Heart right ventricle (tissue), 16 donors: ENCODE measurements at regions not wholly inside any gene's neighbourhood (a gene's known extent, or its start where the extent isn't known, plus 50 kb on each side); places are given as distances from the start of the nearest gene placed in this dataset.

Experiments
- ATAC-seq, 8 donors: fragments of 200-7000 bp; cut with Tn5 transposase; one replicate each; pipeline ENCODE4 v1.9.1; 2020; ENCODE audit warnings: mild to moderate bottlenecking in 8 of 8, moderate library complexity in 8 of 8, moderate number of reproducible peaks in 1 of 8
- DNase-seq, 2 donors: peaks; one replicate each; pipeline ENCODE4 v3.0.0-alpha.2; 2020
- H3K27ac ChIP-seq, 10 donors: fragments of 200-600 bp; sonication (generic) in 2 of 10; one replicate each; pipeline versions ENCODE4 v1.5.0 to v1.8.0; 2020 to 2022; ENCODE audit warnings: mild to moderate bottlenecking in 3 of 10
- H3K27me3 ChIP-seq, 7 donors: fragments of 200-600 bp; one replicate each; pipeline ENCODE4 v1.8.0; 2021 to 2022; ENCODE audit warnings: mild to moderate bottlenecking in 2 of 7
- H3K36me3 ChIP-seq, 9 donors: fragments of 200-600 bp; sonication (generic) in 1 of 9; one replicate each; pipeline versions ENCODE4 v1.5.0 to v1.8.0; 2020 to 2022; ENCODE audit warnings: mild to moderate bottlenecking in 2 of 9
- H3K4me1 ChIP-seq, 9 donors: fragments of 200-600 bp; sonication (generic) in 1 of 9; one replicate each; pipeline versions ENCODE4 v1.5.0 to v1.8.0; 2020 to 2022; ENCODE audit warnings: mild to moderate bottlenecking in 4 of 9
- H3K4me3 ChIP-seq, 10 donors: fragments of 200-600 bp; sonication (generic) in 2 of 10; one replicate each; pipeline versions ENCODE4 v1.5.0 to v1.8.0; 2020 to 2022; ENCODE audit warnings: mild to moderate bottlenecking in 7 of 10, moderate library complexity in 2 of 10
- H3K9me3 ChIP-seq, 11 donors: fragments of 200-600 bp in 10 of 11; sonication (generic) in 2 of 11; one replicate each; pipeline versions ENCODE4 v1.5.0 to v1.8.0; 2013 to 2022; ENCODE audit warnings: mild to moderate bottlenecking in 2 of 11, control low read depth in 1 of 11, moderate library complexity in 1 of 11
- CTCF ChIP-seq, 9 donors: fragments of 200-600 bp; sonication (generic) in 2 of 9; IDR thresholded peaks; one replicate each; pipeline versions ENCODE4 v1.5.0 to v1.8.0; 2021 to 2022; ENCODE audit warnings: antibody characterized with exemption in 9 of 9, mild to moderate bottlenecking in 5 of 9, moderate library complexity in 1 of 9
- WGBS, 2 donors: extraction: QIAGEN DNeasy Blood & Tissue Kit; methylation state at CpG; one replicate each; pipeline ENCODE4 v1.1.7; 2013; ENCODE audit warnings: inconsistent platforms in 1 of 2; 5-methylcytosine and 5-hydroxymethylcytosine counted together
- intact Hi-C, 10 donors: fragments of 100-400 bp; cut with DNase I; formaldehyde crosslinking; loops; one replicate each; pipeline versions ENCODE4 v1.11.1 to v1.14.2; 2022
- donor health status: Arrhythmogenic right ventricular cardiomyopathy.
- donor health status: ischemic (EF 13 %, LVEDD 7.1; RV severe dilation, severe dysfunction).
- donor health status: healthy with polysubstance abuse.
- donor health status: DM: no; HTN: yes; CAD: no.
- donor health status: DM: no; HTN: no; CAD: no.
- donor health status: ischemic (EF 25% LVEDD 6.9; RV normal size, moderate dysfunction).
- donor health status: ischemic (EF 25% LVEDD 5.7; RV mildly dilated, moderate dysfunction).
- donor health status: healthy.
- donor health status: DM: yes; HTN: yes; CAD: no.
- donor health status: Ischemic cardiomyopathy.
- donor health status: ischemic (EF 35%, LVEDD 5.7; RV mildly dilated, moderate dysfunction).
- donor health status: nonischemic (EF 11% LVEDD 7.7; RV severe dilation, severe dysfunction).
- donor health status: DM: yes; HTN: yes; CAD: no.
- donor health status: PGD.
- donor health status: ischemic (EF 29% LVEDD 5.4; RV normal size, mild dysfunction).
- donor health status: nonischemic (EF 23%, LVEDD 6.1; RV moderate dilation, normal function).

- Histone ChIP-seq H3K36me3 (no peaks in the 10 kb centered on the region), H3K27ac (peak overlapping the region in 7 of 10 donors; percentile 10 to 79 (median 59)), H3K27me3 (no peaks in the 10 kb centered on the region), H3K4me3 (no peak overlapping the region), H3K9me3 (peaks cover 0 to 8% (median 0%) of the 10 kb centered on the region in 11 donors), H3K4me1 (peaks cover 0 to 24% (median 4%) of the 10 kb centered on the region in 9 donors)
- WGBS, 2 donors, result 46 to 69% methylated on average over 2 of the region's 2 CpGs
- DNase-seq (no peak), ATAC-seq (peak in 4 of 8 donors; percentile 6 to 52 (median 42))
- no peak for TF ChIP-seq CTCF (IDR thresholded peaks at IDR 0.05)
- intact Hi-C loops, result no loop called here
These were observed 319.7 kb upstream of the GHITM start for GRCh38 chr10:83819609-83820008.

- Histone ChIP-seq H3K27me3 (no peaks in the 10 kb centered on the region), H3K36me3 (no peaks in the 10 kb centered on the region), H3K4me1 (peaks cover 0 to 24% (median 4%) of the 10 kb centered on the region in 9 donors), H3K4me3 (no peak overlapping the region), H3K9me3 (peaks cover 0 to 8% (median 0%) of the 10 kb centered on the region in 11 donors), H3K27ac (peak overlapping the region in 6 of 10 donors; percentile 10 to 79 (median 58))
- TF ChIP-seq CTCF (IDR thresholded peaks at IDR 0.05), result no peak
- intact Hi-C loops, result no loop called here
- ATAC-seq, result peak; percentile 75 to 95 (median 91)
- peak in 1 of 2 donors; percentile 38 for DNase-seq
- 20 to 24% methylated on average over 3 of the region's 3 CpGs for WGBS, 2 donors
These were observed 319.3 kb upstream of the GHITM start for GRCh38 chr10:83820033-83820432.

GRCh38 chr10:83824099-83824498 is 315.2 kb upstream of the GHITM start:
- 92 to 96% methylated on average over 3 of the region's 3 CpGs for WGBS, 2 donors
- no peak for TF ChIP-seq CTCF (IDR thresholded peaks at IDR 0.05)
- H3K27ac ChIP-seq, result peak overlapping the region in 1 of 10 donors; percentile 6

GRCh38 chr10:83834096-83834495 is 305.2 kb upstream of the GHITM start:
- Histone ChIP-seq H3K36me3 (no peaks in the 10 kb centered on the region), H3K9me3 (peaks cover 0 to 18% (median 0%) of the 10 kb centered on the region in 11 donors), H3K27me3 (no peaks in the 10 kb centered on the region), H3K27ac (no peak overlapping the region), H3K4me1 (no peaks in the 10 kb centered on the region), H3K4me3 (no peak overlapping the region)
- TF ChIP-seq CTCF (IDR thresholded peaks at IDR 0.05), result no peak
- DNase-seq, result no peak
- 90% methylated on average over 2 of the region's 2 CpGs for WGBS, 2 donors
- no peak for ATAC-seq
- intact Hi-C loops, result no loop called here

More at GRCh38 chr10:83824099-83824498, 315.2 kb upstream of the GHITM start:
- no peak for ATAC-seq
- Histone ChIP-seq H3K4me1 (peaks cover 0 to 16% (median 4%) of the 10 kb centered on the region in 9 donors), H3K27me3 (no peaks in the 10 kb centered on the region), H3K4me3 (no peak overlapping the region), H3K36me3 (no peaks in the 10 kb centered on the region), H3K9me3 (peaks cover 0 to 30% (median 4%) of the 10 kb centered on the region in 11 donors)
- intact Hi-C loops, result no loop called here
- no peak for DNase-seq
